ENCODE measurements at regions not wholly inside any gene's neighbourhood (a gene's known extent, or its start where the extent isn't known, plus 50 kb on each side); places are given as distances from the start of the nearest gene placed in this dataset.

DNA sequence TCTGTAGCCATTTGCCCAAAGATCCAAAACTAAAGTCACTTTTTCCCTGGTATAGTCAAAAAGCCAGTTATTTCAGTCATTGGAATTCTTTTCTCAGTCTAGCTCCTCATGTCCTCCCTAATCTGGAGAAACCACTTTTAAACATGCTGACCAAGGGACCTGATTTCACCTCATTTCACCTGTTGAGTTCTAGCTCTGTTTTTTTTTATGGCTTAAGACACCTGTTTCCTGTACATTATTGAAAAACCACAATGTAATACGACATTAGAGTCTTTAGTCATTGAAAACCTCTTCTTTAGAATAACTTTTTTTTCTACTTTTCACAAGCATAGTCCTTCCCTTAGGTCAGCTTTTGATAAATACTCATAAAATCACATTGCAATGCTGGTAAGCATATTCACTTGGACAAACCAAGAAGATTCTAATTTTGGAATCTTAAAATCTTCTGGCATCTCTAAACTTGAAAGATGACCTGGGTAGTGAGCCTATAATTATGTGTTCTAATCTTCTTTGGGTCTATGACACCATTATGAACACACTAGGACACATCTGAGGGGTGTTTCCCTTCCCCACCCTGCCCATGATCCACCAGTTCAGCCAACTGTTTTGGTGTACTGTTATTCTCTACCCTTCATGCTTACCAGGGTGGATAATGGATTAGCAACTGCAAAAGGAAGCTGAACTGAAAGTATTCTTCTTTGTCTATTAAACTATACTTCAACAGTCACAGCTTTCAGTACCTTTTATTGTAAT lies 103.5 kb upstream of the FXR1 start:
- no peak overlapping the region for H3K18ac ChIP-seq (ENCODE audit: insufficient read length, low read depth, low read length)
- no peak overlapping the region for H3K4me3 Mint-ChIP-seq
- H2BK20ac ChIP-seq (ENCODE audit: low read depth, low read length, poor library complexity, severe bottlenecking): no peak overlapping the region
- no CpG with 5 or more reads among the region's 1 CpG for WGBS (ENCODE audit: extremely low coverage, insufficient read length, low lambda C conversion rate)
- peaks cover 8 to 12% of the 10 kb centered on the region in 2 experiments; a peak in 3 of 4 replicates for H3K4me1 Mint-ChIP-seq
- TF ChIP-seq, protein P1, sequence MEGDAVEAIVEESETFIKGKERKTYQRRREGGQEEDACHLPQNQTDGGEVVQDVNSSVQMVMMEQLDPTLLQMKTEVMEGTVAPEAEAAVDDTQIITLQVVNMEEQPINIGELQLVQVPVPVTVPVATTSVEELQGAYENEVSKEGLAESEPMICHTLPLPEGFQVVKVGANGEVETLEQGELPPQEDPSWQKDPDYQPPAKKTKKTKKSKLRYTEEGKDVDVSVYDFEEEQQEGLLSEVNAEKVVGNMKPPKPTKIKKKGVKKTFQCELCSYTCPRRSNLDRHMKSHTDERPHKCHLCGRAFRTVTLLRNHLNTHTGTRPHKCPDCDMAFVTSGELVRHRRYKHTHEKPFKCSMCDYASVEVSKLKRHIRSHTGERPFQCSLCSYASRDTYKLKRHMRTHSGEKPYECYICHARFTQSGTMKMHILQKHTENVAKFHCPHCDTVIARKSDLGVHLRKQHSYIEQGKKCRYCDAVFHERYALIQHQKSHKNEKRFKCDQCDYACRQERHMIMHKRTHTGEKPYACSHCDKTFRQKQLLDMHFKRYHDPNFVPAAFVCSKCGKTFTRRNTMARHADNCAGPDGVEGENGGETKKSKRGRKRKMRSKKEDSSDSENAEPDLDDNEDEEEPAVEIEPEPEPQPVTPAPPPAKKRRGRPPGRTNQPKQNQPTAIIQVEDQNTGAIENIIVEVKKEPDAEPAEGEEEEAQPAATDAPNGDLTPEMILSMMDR (conservative IDR thresholded peaks at IDR 0.05): no peak
- H2BK5ac ChIP-seq (ENCODE audit: insufficient read length, low read length): no peak overlapping the region
- H3T11ph ChIP-seq (ENCODE audit: low read length): no peak overlapping the region
- no peak overlapping the region for H3K9ac ChIP-seq (ENCODE audit: extremely low read depth, insufficient read length, low read length)
- no peaks in the 10 kb centered on the region for H4K20me1 ChIP-seq (ENCODE audit: control insufficient read depth, insufficient read depth, insufficient read length)
- H3K4me2 ChIP-seq (ENCODE audit: insufficient read depth, insufficient read length, low read length): no peak overlapping the region
- no peak overlapping the region for H3K27ac Mint-ChIP-seq
- H2AFZ ChIP-seq (ENCODE audit: low read length): no peak overlapping the region
- H3K27me3 Mint-ChIP-seq (ENCODE audit: low read depth): no peaks in the 10 kb centered on the region
- no peaks in the 10 kb centered on the region; the same call in 1 of the 2 replicates for H3K4me1 ChIP-seq (ENCODE audit: insufficient read depth, low read length)
- no peaks in the 10 kb centered on the region for H3K9me3 ChIP-seq (ENCODE audit: control insufficient read depth, low read depth, low read length)
- H3K27ac ChIP-seq (ENCODE audit: insufficient read length, low read depth, low read length): no peak overlapping the region
- no peak overlapping the region for H3K14ac ChIP-seq (ENCODE audit: insufficient read depth, low read length)
- H3K36me3 Mint-ChIP-seq (ENCODE audit: insufficient read depth in 1 of 3, low read depth in 3 of 3): no peaks in the 10 kb centered on the region
- no peaks in the 10 kb centered on the region for H3K79me2 ChIP-seq (ENCODE audit: insufficient read depth, low read length)
- H3K23me2 ChIP-seq (ENCODE audit: insufficient read length, low read depth, low read length, poor library complexity, severe bottlenecking): no peaks in the 10 kb centered on the region
- no peaks in the 10 kb centered on the region for H3K9me3 Mint-ChIP-seq
- H4K91ac ChIP-seq (ENCODE audit: insufficient read length, low read depth, low read length): no peak overlapping the region
- H4K5ac ChIP-seq (ENCODE audit: insufficient read length, low read depth, low read length): no peak overlapping the region
- H2BK120ac ChIP-seq (ENCODE audit: low read depth, low read length, poor library complexity, severe bottlenecking): no peak overlapping the region
- H2BK12ac ChIP-seq (ENCODE audit: insufficient read length, low read depth, low read length): no peak overlapping the region
- no peak overlapping the region for H2AK5ac ChIP-seq (ENCODE audit: insufficient read length, low read length)
- no peak for DNase-seq
- no peak overlapping the region for H3K23ac ChIP-seq (ENCODE audit: insufficient read length, low read depth, low read length)
- no peaks in the 10 kb centered on the region for H3K79me1 ChIP-seq (ENCODE audit: insufficient read depth, low read depth, low read length, poor library complexity, severe bottlenecking)
- H4K8ac ChIP-seq (replicated peaks; ENCODE audit: insufficient read length, low read depth, low read length): no peak overlapping the region
- H3K4ac ChIP-seq (ENCODE audit: low read depth, low read length): no peak overlapping the region
- H2BK15ac ChIP-seq (ENCODE audit: low read depth, low read length): no peak overlapping the region
- no peak overlapping the region for H3K56ac ChIP-seq (ENCODE audit: insufficient read length, low read depth, low read length)
- H3K27me3 ChIP-seq (ENCODE audit: insufficient read depth, low read length): no peaks in the 10 kb centered on the region
